ENCODE measurements at regions not wholly inside any gene's neighbourhood (a gene's known extent, or its start where the extent isn't known, plus 50 kb on each side); places are given as distances from the start of the nearest gene placed in this dataset.

DNA sequence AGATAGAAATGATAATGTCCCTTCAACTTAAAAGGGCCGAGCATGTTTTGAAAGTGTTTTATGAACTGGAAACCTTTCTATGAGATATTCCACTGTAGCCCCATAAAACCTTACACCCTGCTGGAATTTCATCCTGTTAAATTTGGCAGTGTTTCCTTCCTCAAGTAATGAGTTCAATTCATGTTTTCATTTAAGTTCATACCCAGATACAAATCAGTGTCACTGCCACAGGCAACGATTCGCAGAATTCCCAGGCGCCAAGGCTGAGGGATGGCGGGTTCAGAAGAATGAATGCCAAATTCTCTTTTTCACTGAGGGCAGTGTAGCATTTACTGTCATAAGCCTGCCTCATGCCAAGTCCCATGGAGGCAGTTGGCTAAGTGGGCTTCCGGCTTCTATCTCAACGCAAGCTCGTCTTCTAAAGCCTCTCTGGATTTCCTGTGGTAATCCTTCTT, 511.8 kb upstream of the ID4 start:
- no peak for DNase-seq (ENCODE audit: low read depth in 2 of 2)

DNA sequence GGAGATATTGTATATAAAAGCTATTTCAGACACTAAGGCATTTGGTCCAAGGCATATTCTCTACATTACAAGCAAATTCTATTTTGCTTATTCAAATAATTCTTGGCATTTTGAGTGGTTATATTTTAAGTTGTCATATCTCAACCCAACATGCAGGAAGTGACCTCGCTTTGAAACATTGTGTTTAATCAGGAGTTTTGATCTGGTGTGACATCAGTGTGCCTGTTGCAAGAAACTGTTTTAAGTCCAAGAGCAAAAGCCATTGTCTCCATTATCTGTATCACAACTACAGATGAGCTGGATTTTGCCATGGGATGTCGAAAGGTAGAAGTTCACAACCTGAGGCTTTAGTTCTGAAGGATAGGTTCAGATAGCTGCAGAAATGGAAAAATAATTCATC, 509.9 kb upstream of the ID4 start:
- no peak for DNase-seq (ENCODE audit: low read depth in 2 of 2)

DNA sequence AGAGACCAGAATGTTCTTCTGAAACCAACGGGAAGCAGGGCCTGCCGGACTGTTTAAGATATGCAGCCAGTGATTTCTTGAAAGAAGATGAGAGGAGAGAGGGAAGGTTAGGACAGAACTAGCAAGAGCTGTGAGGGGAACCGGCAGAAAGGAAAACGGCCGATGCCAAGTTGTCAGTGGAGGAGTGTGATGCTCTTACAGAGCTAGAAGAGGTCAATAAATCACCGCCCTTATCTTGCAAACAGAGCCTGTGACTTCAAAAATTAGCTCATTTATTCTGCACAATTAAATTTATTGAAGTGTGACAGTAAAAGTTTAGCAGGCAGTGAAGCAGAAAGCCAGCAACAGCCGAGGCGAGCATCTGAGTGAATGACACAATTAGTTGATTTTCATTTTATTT, 509.5 kb upstream of the ID4 start:
- DNase-seq (ENCODE audit: low read depth in 2 of 2): no peak

DNA sequence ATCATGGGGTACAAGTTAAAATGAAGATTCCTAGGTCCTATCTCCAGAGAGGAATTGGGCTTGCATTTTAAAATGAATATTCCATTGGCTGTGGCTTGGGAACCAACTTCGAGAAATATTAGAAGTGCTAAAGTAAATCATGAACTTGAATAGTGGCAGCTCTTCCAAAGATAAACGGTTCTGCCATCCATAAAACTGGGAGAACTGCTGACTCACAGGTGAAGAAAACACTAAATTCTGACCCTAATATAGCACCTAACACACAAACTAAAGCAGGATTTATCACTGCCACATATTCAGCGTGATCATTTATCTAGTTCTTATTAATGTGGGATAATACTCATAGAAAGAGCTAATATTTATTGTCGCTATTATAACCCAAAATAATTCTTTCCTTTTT, 508.1 kb upstream of the ID4 start:
- no peak for DNase-seq (ENCODE audit: low read depth in 2 of 2)

DNA sequence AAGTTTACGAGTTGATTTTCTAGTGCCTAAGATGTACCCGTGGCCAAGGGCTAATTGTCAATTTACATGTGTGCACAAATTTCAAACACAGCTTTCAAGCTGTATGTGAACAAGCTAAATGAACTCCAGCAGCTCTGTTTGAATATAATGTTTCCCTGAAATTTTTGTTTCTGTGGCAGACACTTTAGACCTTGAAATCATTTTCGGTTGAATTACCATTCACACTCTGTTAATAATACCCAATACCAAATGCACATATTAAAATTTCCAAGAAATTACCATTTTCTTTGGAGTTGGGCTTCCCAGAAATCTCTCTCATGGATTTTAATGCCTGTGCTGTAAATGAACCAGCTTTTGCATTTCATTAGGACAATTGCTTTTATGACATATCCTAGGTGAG, 506.1 kb upstream of the ID4 start:
- no peak for DNase-seq (ENCODE audit: low read depth in 2 of 2)

DNA sequence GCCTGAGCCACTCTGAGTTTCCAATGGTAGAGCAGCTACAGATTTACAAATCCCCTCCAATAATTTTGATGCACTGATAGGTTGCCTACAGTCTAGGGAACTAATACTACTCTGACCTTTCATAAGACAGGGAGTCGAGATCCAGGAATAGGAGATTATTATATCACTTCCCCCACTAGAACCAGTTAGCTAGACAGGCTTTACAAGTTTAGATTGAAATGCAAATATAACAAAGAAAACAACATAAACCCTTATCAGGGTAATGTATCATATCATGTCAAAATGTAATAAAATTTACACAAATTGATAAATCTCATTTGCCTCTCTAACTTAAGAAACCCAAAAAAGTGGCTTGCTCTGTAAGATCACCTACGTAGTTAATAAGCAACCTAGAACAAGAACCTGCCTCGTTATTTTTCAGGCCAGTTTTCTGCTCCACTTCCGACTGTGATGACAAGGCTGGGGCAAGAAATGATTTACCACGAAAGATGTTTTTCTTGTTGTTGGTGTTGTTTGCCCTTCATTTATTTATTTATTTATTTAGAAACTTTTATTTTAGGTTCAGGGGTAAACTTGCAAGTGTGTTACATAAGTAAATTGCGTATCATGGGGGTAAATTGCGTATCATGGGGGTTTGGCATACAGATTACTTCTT, 504.2 kb upstream of the ID4 start:
- no peak for DNase-seq (ENCODE audit: low read depth in 2 of 2)

DNA sequence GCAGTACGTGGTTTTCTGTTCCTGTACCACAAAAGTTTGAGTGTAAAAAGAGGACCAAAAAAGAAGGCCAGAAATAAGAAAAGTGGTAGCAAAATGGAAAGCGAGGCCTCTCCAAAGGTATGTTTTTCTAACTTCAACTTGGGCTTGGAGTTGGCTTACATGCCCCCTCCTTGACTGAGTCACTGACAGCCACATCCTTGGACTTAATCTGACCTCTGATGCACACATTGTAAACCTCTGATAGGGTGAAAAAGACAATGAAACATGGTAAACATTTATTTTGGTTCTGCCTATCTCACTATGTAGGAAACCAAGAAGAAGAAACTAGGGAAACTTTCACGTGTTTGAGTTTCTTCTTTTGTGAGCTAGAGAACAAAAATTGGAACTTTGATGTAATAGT, 503.2 kb upstream of the ID4 start:
- DNase-seq (ENCODE audit: low read depth in 2 of 2): no peak

DNA sequence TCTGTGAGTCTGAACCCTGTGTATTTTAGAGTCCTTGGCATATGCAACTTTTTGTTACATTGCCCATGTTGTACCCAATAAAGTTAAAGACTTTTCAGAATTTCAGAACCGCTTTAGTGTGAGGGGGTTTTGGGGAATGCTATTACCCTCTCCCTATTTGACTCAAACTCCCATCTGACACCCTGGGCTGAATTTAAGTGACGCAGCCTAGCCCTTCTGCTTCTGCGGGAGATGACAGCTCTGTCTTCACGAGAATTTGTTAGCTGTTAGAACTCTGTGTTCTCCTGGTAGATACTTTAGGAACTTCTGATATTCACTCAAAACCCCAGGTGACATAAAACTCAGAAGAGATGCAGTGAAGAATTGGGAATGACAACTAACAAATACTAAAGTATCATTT, 500.6 kb upstream of the ID4 start:
- DNase-seq (ENCODE audit: low read depth in 2 of 2): no peak

DNA sequence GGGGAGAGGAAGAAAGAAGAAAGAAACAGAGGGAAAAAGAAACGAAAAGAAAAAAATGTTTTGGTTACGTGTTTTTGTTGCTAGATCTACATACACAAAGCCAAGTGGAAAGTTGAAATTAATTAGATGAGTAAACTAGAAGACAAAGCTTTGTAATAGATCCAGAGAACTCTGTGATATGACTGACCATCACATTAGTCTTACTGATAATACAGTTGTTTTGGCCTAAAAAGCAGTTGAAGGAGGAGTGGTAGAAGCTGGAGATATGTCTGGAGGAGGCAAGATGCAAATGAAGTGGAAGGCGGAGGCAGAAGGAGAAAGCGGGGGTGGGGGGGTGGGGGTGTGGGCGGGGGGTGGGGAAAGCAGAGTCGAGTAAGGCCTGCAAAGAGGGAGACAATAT, 500.1 kb upstream of the ID4 start:
- no peak for DNase-seq (ENCODE audit: low read depth in 2 of 2)

DNA sequence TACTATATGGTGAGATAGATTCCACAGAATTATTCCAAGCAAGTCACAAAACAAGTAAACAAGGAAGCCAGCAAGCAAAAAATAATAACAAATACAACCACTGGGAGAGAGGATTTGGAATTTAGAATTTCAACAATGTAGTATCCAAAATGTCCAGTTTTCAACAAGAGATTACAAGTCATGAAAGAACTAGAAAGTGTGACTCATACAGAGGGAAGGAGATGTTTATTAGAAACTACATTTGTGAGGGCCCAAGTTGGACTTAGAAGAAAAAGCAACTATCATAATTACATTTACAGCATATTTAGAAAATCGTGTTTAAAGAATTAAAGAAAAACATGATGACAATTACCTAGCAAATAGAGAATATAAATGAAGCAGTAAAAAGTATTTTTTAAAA, 494.6 kb upstream of the ID4 start:
- DNase-seq (ENCODE audit: low read depth in 2 of 2): no peak

DNA sequence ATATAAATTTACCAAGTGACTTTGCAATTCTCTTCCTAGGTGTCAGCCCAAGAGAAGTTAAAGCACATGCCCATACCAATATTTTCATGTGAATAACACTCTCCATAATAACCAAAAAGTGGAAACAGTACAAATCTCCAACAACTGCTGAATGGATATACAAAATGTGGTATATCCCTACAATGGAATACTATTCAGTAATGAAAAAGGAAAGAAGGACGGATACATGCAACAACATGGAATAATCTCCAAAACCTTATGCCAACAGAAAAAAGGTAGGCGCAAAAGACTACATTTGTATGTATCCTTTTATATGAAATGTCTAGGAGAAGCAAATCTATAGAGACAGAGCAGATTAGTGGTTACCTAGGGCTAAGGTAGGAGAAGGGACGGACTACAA, 487.7 kb upstream of the ID4 start:
- DNase-seq (ENCODE audit: low read depth in 2 of 2): no peak

DNA sequence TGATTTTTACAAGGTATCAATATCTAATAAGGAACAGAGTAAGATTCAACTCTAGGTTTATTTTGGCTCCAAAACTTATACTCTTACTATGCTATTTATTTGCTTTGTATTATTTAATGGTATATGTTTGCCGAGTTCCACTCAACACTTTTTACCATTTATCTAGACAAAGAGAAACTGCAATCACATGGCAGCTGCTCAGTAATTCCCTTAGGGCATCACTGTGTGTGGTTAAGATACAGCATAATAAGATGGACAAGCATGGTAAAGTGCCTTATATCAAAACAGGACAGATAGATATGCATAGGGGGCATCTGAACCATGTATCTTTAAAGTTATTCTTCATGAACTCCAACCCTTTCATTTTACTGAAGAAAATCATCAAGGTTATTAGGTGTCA, 483.0 kb upstream of the ID4 start:
- no peak for DNase-seq (ENCODE audit: low read depth in 2 of 2)

DNA sequence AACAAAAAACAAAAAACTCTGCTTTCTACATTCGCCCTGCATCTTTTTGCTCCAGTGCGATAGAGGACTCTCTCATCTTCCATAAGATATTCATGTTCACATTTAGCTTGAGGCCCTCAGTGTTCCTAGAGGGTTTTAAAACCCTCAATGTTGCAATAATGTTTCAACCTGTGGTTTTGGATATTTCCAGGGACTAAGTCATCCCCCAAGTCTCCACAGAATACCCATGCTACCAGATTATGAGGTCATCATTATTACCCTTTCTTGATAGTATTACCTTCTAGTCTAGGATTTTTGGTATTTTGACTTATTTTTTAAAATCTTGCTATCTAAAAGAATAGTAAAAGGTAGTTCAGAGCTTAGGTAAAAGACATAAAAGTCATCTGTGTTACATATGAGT, 480.5 kb upstream of the ID4 start:
- DNase-seq (ENCODE audit: low read depth in 2 of 2): no peak

DNA sequence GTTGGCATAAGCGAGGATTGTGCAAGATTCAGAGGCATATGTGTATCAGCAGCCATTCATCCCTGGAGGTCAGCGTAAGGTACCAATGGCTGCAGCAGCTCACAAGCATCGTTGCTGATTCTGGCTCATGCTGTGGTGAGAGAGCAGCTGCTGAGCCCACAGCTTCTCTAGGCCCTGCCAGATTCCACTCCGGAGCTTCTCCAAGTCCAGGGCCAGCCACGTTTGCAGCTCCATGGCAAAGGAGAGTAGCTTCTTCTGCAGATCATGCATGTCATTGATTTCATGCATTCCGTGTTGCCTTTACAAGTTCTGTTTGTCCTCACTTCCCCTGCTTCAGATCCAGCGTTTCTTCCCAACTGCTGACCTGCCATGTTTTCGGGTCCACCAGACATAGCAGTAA, 474.8 kb upstream of the ID4 start:
- no peak for DNase-seq (ENCODE audit: low read depth in 2 of 2)

DNA sequence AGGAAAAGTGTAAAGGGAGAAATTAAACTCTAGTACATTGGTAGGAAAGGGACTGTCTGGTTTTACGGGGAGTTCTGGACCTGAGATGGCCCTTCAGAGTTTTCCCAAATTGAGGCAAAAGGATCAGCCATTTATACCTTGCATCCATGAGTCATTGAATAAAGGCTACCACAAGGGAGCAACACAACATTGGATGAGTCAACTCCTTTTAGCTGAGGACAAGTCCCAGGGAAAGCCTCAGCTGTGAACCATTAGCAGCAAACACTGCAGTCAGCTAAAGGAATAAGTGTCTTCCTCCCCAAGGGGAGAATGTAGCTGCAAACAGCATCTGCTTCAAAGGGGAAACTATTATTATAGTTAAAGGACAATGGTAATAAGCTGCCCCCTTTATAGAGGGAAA, 468.7 kb upstream of the ID4 start:
- DNase-seq (ENCODE audit: low read depth in 2 of 2): no peak

DNA sequence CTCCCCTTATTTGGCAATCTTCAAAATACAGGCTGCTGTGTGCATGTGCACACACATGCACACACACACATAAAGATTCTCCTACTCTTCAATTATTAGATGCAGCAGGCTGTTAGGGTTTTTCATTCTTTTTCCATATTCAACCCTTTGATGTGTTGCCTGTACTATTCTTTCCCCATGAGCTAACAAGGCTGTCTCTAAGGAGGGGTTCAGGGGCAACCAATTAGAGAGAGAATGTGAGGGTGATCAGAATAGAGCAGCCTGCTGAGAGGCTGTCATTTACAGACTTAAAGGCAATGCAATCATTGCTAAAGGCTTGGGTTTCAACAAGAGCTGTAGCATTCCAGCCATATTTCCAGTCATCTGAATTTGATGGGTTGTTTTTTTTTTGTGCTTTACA, 467.4 kb upstream of the ID4 start:
- no peak for DNase-seq (ENCODE audit: low read depth in 2 of 2)

DNA sequence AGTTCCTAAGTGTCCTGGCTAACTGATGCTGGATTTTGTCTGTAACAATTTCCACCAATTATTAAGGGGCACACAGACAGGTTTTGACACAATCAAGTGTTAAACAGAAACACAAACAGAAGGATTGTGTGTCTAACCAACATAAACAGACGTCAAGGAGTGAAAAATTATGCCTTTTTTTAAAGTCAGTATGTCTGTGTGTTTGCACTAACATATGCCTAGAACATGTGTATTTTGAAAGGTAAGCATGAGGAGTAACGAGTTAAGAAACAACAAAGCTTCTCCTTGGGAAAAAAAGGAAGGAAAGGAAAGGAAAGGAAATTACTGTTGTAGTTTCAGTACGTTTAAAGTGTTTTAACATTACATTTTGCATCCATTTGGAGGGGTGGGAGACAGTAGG, 466.3 kb upstream of the ID4 start:
- no peak for DNase-seq (ENCODE audit: low read depth in 2 of 2)

DNA sequence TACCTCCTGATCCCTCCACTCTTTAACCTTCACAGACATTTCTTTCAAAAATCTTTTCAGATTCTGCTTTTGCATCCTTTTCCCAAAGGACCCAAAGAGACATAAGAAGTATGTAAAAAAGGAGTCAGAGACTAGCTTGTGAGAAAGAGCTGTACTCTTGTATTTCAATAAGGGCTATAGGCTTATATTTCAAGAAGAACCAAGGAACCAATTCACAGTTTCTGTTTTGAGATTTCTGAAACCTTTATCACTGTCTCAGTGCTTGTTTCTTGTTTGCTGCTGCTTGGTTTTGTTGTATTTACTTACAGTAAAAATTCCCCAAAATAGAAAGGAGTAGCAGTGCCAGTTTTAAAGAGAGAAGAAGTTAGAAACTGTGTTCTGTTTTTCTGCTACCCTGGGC, 461.6 kb upstream of the ID4 start:
- DNase-seq (ENCODE audit: low read depth in 2 of 2): no peak

DNA sequence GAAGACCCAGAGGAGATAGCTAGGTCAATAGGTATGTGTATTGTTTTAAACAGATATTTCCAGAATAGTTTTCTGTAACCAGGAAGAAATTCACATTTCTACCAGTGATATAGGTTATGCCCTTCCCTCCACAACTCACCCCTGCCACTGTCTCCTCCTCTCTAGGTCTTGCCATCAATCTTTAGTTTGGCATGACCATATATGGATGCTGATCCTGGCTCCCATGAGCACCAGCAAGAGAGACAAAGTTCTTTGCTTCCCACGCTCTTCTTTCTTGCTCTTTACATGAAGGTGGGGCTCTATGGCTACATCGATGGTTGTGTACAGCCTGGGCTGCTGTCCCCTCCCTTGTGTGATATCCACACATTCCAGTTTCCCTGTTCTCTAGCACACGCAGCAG, 459.4 kb upstream of the ID4 start:
- no peak for DNase-seq (ENCODE audit: low read depth in 2 of 2)

DNA sequence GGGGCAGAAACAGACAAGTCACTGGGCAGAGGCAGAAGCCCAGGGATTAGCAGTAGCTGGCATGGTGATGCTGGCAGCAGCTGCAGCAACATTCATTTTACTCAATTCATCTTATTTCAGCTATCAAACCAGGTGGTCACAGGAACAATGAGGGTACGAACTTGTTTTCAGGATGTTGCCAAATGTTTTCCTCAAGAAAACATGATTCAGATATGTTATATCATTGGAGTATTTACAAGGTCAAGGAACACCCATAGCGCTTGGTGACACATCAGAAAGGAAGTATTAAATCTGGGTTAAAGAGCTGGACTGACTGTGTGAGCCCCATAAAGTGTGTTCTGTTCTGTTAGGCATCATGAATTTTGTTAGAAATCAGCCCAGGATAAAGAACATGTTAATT, 456.9 kb upstream of the ID4 start:
- DNase-seq (ENCODE audit: low read depth in 2 of 2): no peak

DNA sequence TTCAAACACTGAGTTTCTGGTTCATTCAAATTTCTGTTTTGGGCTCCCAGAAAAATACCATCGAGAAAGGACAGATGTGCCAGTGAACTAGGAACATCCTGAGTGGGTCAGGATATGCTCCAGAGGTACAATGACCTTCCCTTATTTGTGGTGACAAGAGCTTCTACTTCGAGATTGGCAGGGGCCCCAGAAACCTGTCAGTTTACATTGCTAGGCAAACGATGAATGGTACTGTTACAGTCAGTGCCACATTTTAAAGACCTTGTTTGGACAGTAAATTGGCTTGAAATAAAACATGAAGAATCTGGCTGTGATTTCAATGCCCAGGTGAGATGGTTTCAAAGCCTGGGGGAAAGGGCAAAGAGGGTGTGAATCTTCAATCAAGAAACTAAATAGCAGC, 454.5 kb upstream of the ID4 start:
- no peak for DNase-seq (ENCODE audit: low read depth in 2 of 2)

DNA sequence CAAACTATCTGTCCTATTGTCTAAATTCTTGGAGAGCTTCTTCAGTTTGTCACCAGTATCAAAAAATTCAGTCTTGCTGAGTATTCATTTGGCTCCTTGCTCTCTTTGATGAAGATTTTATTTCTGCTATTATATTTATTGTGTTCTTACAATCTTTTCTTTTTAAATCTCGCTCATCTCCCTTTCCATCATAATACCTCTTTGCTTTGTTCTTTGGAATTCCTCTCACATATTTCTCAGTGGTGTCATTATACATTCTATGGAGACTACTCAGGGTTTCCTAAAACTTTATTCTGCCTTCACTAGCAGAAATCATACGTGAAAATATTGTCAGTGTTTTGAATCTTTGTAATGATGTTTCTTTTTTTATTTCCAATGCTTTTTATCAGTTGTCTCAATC, 445.2 kb upstream of the ID4 start:
- no peak for DNase-seq (ENCODE audit: low read depth in 2 of 2)

DNA sequence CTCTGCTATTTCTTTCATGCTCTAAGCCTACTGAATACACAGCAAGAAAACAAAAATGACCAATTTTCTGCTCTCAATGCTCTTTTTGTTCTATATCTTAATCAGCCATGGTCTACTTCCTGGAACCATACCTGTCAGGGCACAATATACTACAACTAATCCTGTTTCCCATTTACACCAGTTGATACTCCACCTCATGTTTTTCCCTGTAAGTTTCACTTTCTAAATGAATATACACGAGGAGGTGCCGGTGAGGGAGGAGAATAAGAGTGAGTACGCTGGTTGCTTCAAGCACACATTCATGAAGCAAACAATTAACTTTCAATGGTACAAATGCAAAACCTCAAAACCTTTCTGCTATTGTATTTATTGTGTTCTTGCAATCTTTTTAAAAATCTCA, 443.1 kb upstream of the ID4 start:
- DNase-seq (ENCODE audit: low read depth in 2 of 2): no peak

DNA sequence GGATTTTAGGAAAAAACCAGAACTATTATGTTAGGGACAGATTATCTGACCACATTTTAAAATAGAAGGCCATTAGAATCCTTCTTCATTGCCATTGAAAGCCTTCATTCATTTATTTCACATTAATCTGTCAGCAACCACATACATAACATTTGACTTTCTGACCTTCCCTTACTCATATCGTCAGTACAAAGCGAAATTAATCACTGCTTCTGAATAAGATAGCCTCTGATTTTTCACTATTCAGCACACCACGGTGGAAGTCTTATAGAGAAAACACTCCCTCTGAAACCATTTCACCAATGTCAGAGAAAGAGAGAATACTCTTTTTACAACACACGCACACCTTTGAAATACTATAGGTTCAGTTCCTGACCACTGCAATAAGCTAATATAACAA, 442.5 kb upstream of the ID4 start:
- no peak for DNase-seq (ENCODE audit: low read depth in 2 of 2)

DNA sequence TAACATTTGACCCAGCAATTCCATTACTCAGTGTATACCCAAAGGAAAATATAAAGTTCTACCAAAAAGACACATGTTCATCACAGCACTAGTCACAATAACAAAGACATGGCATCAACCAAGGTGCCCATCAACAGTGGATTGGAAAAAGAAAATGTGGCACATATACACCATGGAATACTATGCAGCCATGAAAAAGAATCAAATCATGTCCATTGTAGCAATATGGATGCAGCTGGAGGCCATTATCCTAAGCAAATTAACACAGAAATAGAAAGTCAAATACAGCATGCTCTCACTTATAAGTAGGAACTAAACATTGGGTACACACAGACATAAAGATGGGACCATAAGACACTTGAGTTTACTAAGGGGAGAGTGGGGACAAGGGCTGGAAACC, 441.9 kb upstream of the ID4 start:
- DNase-seq (ENCODE audit: low read depth in 2 of 2): no peak

All from stimulated activated CD8-positive, alpha-beta memory T cell treated with anti-CD3 and anti-CD28 coated beads, Interleukin-2, amount 100 ng/mL, for 48 hours (primary cell).